Keratinocyte (primary cell): ENCODE measurements at regions not wholly inside any gene's neighbourhood (a gene's known extent, or its start where the extent isn't known, plus 50 kb on each side); places are given as distances from the start of the nearest gene placed in this dataset.

Experiments used
- DNase-seq: peaks from one replicate; pipeline ENCODE4 v3.0.0-alpha.2; 2011; ENCODE audit warnings: low read depth, missing footprints, low spot score
- FAIRE-seq: peaks from 2 replicates; lab custom pipeline; 2011; peaks lifted over from hg19 to GRCh38; lab: Jason Lieb, UNC
- H2AFZ ChIP-seq: 2 replicates; pipeline ENCODE4 v1.6.0; 2012; ENCODE audit warnings: low read length, control low read depth, inconsistent platforms; ENCODE audit not compliant: control insufficient read depth
- H3K27ac ChIP-seq: 2 replicates; pipeline ENCODE4 v1.5.1; 2011; ENCODE audit warnings: low read length; ENCODE audit not compliant: control insufficient read depth, insufficient read depth
- H3K27me3 ChIP-seq: 3 replicates; pipeline ENCODE4 v1.6.0; 2011; ENCODE audit warnings: low read length; ENCODE audit not compliant: control insufficient read depth, insufficient read depth; ENCODE audit errors: extremely low read depth
- H3K36me3 ChIP-seq, 2 experiments: 2 replicates in 1 of 2; 3 replicates in 1 of 2; pipeline ENCODE4 v1.5.1; 2011; ENCODE audit warnings: low read length in 2 of 2, mild to moderate bottlenecking in 1 of 2; ENCODE audit not compliant: control insufficient read depth in 2 of 2, insufficient read depth in 2 of 2; ENCODE audit errors: extremely low read depth in 1 of 2
- H3K4me1 ChIP-seq: 3 replicates; pipeline ENCODE4 v1.5.1; 2011; ENCODE audit warnings: low read length; ENCODE audit not compliant: control insufficient read depth, insufficient read depth; ENCODE audit errors: extremely low read depth
- H3K4me2 ChIP-seq: 3 replicates; pipeline ENCODE4 v1.6.0; 2011; ENCODE audit warnings: low read depth, low read length; ENCODE audit not compliant: control insufficient read depth, insufficient read depth; ENCODE audit errors: extremely low read depth
- H3K4me3 ChIP-seq, 3 experiments: fragments of 200-600 bp in 1 of 3; sonication (generic) in 1 of 3; 2 replicates in 2 of 3; 3 replicates in 1 of 3; pipeline ENCODE4 v1.5.1; 2011 to 2016; ENCODE audit warnings: low read length in 3 of 3, mild to moderate bottlenecking in 3 of 3, control low read depth in 2 of 3, inconsistent platforms in 1 of 3, low read depth in 1 of 3, mixed read lengths in 1 of 3, mixed run types in 1 of 3, moderate library complexity in 1 of 3; ENCODE audit not compliant: control insufficient read depth in 2 of 3, insufficient read depth in 2 of 3; ENCODE audit errors: extremely low read depth in 1 of 3
- H3K79me2 ChIP-seq: 2 replicates; pipeline ENCODE4 v1.6.0; 2012; ENCODE audit warnings: low read length; ENCODE audit not compliant: control insufficient read depth, insufficient read depth
- H3K9ac ChIP-seq: 3 replicates; pipeline ENCODE4 v1.6.0; 2011; ENCODE audit warnings: low read length; ENCODE audit not compliant: control insufficient read depth, insufficient read depth; ENCODE audit errors: extremely low read depth
- H3K9me1 ChIP-seq: 3 replicates; pipeline ENCODE4 v1.6.0; 2011; ENCODE audit warnings: low read length; ENCODE audit not compliant: control insufficient read depth, insufficient read depth; ENCODE audit errors: extremely low read depth
- H3K9me3 ChIP-seq: 2 replicates; pipeline ENCODE4 v1.5.1; 2012; ENCODE audit warnings: low read depth, low read length; ENCODE audit not compliant: control insufficient read depth
- H4K20me1 ChIP-seq: 3 replicates; pipeline ENCODE4 v1.6.0; 2011; ENCODE audit warnings: low read length; ENCODE audit not compliant: control insufficient read depth, insufficient read depth; ENCODE audit errors: extremely low read depth
- EZH2 ChIP-seq: IDR thresholded peaks from one replicate; pipeline ENCODE4 v1.6.1; 2012; ENCODE audit warnings: inconsistent platforms, mild to moderate bottlenecking, low read length, moderate library complexity
- dilution Hi-C: fragments of 300-500 bp; cut with MboI; formaldehyde crosslinking; loops from one replicate; pipeline ENCODE4 v1.7.0; 2020; ENCODE audit warnings: low sequenced_read_pairs; ENCODE audit not compliant: extremely low pct_ligation_motif_present
- TF ChIP-seq, protein P1 (sequence below), 3 experiments: IDR thresholded peaks in 1 of 3; conservative IDR thresholded peaks in 1 of 3; optimal IDR thresholded peaks in 1 of 3; 2 replicates in 2 of 3; 3 replicates in 1 of 3; pipeline versions ENCODE3 to v1.5.1; 2011; ENCODE audit warnings: low read length in 3 of 3, mild to moderate bottlenecking in 3 of 3, moderate library complexity in 2 of 3, control low read depth in 1 of 3, inconsistent platforms in 1 of 3; ENCODE audit not compliant: insufficient read depth in 2 of 3; ENCODE audit errors: extremely low read depth in 1 of 3

DNA sequence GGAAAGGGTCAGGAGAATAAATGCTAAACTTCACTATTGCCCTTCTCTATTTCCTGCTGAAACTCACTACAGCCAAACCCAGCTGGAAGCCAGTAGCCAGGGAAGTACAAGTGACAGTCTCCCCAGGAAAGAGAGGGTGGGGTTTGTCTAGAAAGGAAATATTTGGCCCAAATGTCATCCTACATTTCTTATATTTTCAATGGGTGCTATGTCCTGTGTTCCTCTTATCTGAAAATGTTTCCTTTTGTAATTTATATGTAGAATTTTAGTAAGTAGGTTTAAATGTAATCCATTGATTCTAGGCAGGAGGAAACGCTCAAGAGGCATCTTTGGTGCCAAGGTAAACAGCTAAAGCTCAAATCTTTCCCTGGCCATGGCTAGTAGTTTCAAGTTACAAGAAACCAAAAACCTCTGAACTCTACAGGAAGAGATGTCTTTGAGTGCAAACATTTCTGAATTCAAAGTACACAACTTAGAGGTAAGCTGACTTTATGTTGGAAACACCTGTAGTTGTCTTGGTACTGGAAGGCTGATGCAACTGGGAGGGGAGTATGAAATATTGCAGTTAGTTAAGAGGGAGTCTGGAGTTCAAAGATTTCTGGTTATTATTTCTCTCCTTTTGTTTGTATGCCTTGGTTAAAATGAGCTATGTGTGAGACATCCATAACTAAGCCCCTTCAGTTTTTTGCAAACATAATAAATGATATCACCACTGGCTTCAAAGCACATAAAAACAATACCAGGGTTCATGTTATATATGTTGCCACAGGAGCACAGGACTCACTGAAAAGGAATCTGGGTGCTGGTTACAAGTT, 356.1 kb upstream of the ZC3H15 start:
- Histone ChIP-seq H3K9me3 (no peaks in the 10 kb centered on the region), H3K27me3 (no peaks in the 10 kb centered on the region), H3K79me2 (no peaks in the 10 kb centered on the region), H2AFZ (no peak overlapping the region), H3K4me1 (no peaks in the 10 kb centered on the region), H3K4me3 (no peak overlapping the region), H3K27ac (no peak overlapping the region), H4K20me1 (no peaks in the 10 kb centered on the region), H3K36me3 (no peaks in the 10 kb centered on the region), H3K4me2 (no peak overlapping the region), H3K9me1 (no peaks in the 10 kb centered on the region), H3K9ac (no peak overlapping the region)
- DNase-seq = no peak
- TF ChIP-seq, protein P1, sequence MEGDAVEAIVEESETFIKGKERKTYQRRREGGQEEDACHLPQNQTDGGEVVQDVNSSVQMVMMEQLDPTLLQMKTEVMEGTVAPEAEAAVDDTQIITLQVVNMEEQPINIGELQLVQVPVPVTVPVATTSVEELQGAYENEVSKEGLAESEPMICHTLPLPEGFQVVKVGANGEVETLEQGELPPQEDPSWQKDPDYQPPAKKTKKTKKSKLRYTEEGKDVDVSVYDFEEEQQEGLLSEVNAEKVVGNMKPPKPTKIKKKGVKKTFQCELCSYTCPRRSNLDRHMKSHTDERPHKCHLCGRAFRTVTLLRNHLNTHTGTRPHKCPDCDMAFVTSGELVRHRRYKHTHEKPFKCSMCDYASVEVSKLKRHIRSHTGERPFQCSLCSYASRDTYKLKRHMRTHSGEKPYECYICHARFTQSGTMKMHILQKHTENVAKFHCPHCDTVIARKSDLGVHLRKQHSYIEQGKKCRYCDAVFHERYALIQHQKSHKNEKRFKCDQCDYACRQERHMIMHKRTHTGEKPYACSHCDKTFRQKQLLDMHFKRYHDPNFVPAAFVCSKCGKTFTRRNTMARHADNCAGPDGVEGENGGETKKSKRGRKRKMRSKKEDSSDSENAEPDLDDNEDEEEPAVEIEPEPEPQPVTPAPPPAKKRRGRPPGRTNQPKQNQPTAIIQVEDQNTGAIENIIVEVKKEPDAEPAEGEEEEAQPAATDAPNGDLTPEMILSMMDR (optimal IDR thresholded peaks at IDR 0.05 in 1 of 3, IDR thresholded peaks at IDR 0.05 in 1 of 3, conservative IDR thresholded peaks at IDR 0.05 in 1 of 3; ENCODE audit: extremely low read depth in 1 of 3, insufficient read depth in 2 of 3, low read length in 3 of 3) = no peak
- TF ChIP-seq EZH2 = no peak
- FAIRE-seq = no peak
- dilution Hi-C loops = no loop called here

DNA sequence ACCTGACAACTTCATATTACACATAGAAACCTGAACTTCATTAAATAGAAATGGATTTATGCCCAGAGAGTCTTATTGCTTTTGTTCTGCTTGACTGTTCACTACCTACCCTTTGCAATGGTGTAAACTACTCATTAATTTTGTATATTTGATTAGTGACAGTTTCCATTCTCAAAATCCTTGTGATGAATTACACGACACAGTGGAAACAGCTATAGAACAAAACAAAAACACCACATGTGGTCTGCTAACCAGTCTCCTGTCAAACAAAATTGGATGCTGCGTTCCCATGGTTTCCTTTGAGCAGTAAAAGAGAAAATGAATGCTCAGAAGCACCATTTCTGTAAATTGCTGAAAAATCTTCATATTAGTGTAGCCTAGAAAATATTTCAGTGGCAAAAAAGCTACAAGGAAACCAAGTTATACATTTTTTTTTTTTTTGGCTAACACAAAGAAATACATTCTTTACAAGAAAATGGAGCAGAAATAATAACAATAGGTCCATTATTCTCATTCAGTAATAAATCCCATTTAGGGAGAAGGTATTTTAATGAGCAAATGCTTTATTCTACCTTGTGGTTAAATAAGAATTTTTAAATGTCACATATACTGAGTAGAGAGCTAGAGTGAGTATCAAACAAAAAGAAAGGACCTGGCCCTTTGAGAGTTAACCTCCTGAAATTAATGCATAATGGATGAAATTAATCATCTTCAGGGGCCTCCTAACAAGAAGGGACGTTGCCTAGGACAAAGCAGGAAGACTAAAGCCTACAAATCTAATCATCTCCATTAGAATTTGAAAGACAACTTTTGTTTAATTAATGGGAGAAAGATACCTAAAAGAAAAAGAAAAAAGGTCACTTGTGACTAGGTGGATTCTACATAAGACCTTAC, 355.1 kb upstream of the ZC3H15 start:
- no peaks in the 10 kb centered on the region for H3K79me2 ChIP-seq
- no peak overlapping the region for H3K4me3 ChIP-seq
- TF ChIP-seq, protein P1 (optimal IDR thresholded peaks at IDR 0.05 in 1 of 3, IDR thresholded peaks at IDR 0.05 in 1 of 3, conservative IDR thresholded peaks at IDR 0.05 in 1 of 3; ENCODE audit: extremely low read depth in 1 of 3, insufficient read depth in 2 of 3, low read length in 3 of 3) = no peak
- TF ChIP-seq EZH2 = no peak
- H3K4me2 ChIP-seq = no peak overlapping the region
- no peaks in the 10 kb centered on the region for H4K20me1 ChIP-seq
- no peaks in the 10 kb centered on the region for H3K36me3 ChIP-seq
- no peaks in the 10 kb centered on the region for H3K9me3 ChIP-seq
- H3K27ac ChIP-seq = no peak overlapping the region
- no peaks in the 10 kb centered on the region for H3K27me3 ChIP-seq
- H3K9ac ChIP-seq = no peak overlapping the region
- no peak overlapping the region for H2AFZ ChIP-seq
- dilution Hi-C loops = no loop called here
- DNase-seq = no peak
- no peaks in the 10 kb centered on the region for H3K9me1 ChIP-seq
- no peak for FAIRE-seq
- no peaks in the 10 kb centered on the region for H3K4me1 ChIP-seq
